AG04449 (cell line): ENCODE measurements at regions not wholly inside any gene's neighbourhood (a gene's known extent, or its start where the extent isn't known, plus 50 kb on each side); places are given as distances from the start of the nearest gene placed in this dataset.
"Not testable (repeated sequence)": the region's sequence is repeated elsewhere in the genome, so short reads cannot be mapped to it uniquely, and the experiment has no call there.

ENCODE experiments used
- CTCF ChIA-PET: fragments of 350-600 bp; formaldehyde crosslinking; extraction: SDS; loops from one replicate; lab custom pipeline; 2021; ENCODE audit warnings: antibody characterized with exemption; lab: Yijun Ruan, JAX
- POLR2A ChIA-PET: fragments of 400-600, 350-600 bp; formaldehyde crosslinking; extraction: SDS; loops from one replicate; lab custom pipeline; 2020; ENCODE audit warnings: antibody characterized with exemption, inconsistent platforms; lab: Yijun Ruan, JAX
- DNase-seq: peaks from one replicate; pipeline ENCODE4 v3.0.0-alpha.2; 2010; ENCODE audit warnings: low read depth, low spot score
- H3K4me3 ChIP-seq: 2 replicates; pipeline ENCODE4 v1.5.1; 2011; ENCODE audit warnings: low read depth, mild to moderate bottlenecking, control low read depth, low read length
- CTCF ChIP-seq: IDR thresholded peaks from one replicate; pipeline ENCODE4 v1.5.1; 2011; ENCODE audit warnings: mild to moderate bottlenecking, moderate library complexity, low read length, control low read depth, inconsistent platforms; ENCODE audit not compliant: insufficient read depth; ENCODE audit errors: missing control alignments

GRCh38 chr15:91649831-91650321 is 203.6 kb upstream of the SLCO3A1 start:
- POLR2A ChIA-PET: no interaction called here
- CTCF ChIA-PET: no interaction called here
- TF ChIP-seq CTCF: no peak

GRCh38 chr15:91651251-91651650 is 202.3 kb upstream of the SLCO3A1 start:
- POLR2A ChIA-PET: no interaction called here

More at GRCh38 chr15:91649831-91650321, 203.6 kb upstream of the SLCO3A1 start:
- H3K4me3 ChIP-seq: no peak overlapping the region
- no peak for DNase-seq

GRCh38 chr15:91652610-91653207 is 200.8 kb upstream of the SLCO3A1 start:
- TF ChIP-seq CTCF: no peak
- H3K4me3 ChIP-seq: no peak overlapping the region
- ChIA-PET CTCF (no interaction called here), POLR2A (no interaction called here)
- DNase-seq: no peak

More at GRCh38 chr15:91651251-91651650, 202.3 kb upstream of the SLCO3A1 start:
- H3K4me3 ChIP-seq: no peak overlapping the region
- CTCF ChIA-PET: no interaction called here
- no peak for DNase-seq
- TF ChIP-seq CTCF: no peak

- CTCF ChIA-PET, H3K4me3 ChIP-seq, POLR2A ChIA-PET, DNase-seq: not testable (repeated sequence)
Measured at GRCh38 chr15:91655563-91656290, 197.8 kb upstream of the SLCO3A1 start.

- ChIA-PET CTCF (no interaction called here), POLR2A (no interaction called here)
- no peak for TF ChIP-seq CTCF
- no peak overlapping the region for H3K4me3 ChIP-seq
- no peak for DNase-seq
Measured at GRCh38 chr15:91660174-91660649, 193.3 kb upstream of the SLCO3A1 start.

GRCh38 chr15:91664224-91664836 is 189.2 kb upstream of the SLCO3A1 start:
- ChIA-PET POLR2A (no interaction called here), CTCF (no interaction called here)
- H3K4me3 ChIP-seq: no peak overlapping the region
- TF ChIP-seq CTCF: no peak
- DNase-seq: no peak
